EL (cell line): ENCODE measurements at regions not wholly inside any gene's neighbourhood (a gene's known extent, or its start where the extent isn't known, plus 50 kb on each side); places are given as distances from the start of the nearest gene placed in this dataset.
"Not testable (repeated sequence)": the region's sequence is repeated elsewhere in the genome, so short reads cannot be mapped to it uniquely, and the experiment has no call there.

Experiments
- DNase-seq: peaks from one replicate; pipeline ENCODE4 v3.0.0-alpha.2; 2016

DNA sequence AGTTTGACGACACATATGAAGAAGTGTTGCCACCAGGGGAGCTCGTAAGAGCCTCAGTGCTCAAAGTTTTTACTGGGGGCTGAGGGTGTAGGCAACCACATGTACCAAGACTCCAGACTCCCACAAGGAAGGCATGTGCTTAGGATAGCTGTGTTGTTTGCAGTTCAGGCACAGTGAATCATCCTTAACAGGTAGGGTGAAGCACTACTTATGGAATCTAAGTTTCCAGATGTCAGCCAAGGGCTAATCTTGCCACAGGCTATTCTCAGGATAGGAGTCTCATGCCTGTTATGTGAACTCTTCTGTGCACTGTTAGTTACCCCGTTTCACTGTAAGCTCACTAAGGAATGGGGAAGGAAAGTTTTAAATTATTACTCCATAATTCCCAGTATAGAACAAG, 202.6 kb downstream of the TMA16 start:
- DNase-seq = peak; percentile 83

DNA sequence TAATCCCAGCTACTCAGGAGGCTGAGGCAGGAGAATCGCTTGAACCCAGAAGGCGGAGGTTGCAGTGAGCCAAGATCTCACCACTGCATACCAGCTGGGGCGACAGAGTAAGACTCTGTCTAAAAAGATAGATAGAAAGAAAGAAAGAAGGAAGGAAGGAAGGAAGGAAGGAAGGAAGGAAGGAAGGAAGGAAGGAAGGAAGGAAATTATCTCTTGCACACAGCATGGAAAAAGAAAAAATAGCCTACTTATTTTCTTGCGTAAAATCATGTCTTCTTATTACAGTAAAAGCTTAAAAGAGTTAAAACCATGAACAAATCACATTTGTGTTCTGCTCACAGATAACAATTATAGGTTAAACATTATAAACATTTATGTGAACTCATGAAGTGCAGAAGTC, 205.9 kb downstream of the TMA16 start:
- not testable (repeated sequence) for DNase-seq

DNA sequence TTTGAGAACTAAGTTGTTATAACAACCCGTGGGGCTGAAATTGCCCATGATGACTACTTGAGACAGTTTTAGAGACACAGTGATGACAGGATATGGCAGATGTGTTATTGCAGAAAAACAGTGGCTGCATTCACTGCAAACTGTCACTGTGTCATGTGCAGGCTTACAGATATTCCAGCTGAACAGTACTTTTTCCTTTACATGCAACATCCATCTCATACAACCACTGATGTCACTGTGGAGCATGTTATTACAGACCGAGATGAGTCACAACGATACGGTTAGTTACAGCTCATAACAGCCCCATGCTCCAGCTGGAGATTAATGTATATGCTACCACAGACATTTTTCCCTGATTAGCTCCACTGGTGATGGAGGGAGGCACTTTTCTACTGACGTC, 207.4 kb downstream of the TMA16 start:
- peak; percentile 83 for DNase-seq

DNA sequence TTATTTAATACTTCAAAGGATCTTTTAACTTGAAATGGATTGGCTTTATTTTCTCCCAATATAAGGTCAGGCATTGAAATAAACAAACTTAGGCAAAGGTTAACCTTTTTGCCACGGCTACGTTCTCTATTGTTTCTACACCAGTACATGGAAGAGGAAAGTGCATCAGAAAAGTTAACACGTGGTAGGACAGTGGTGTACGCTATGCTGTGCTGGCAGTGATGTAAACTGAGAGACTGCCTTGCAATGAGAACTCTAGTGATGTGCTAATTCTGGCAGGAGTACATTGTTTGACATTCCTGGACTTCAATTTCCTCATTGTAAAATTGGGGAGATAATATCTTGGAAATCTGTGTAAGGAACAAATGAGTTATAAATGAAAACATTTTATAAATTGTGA, 208.2 kb downstream of the TMA16 start:
- DNase-seq = no peak

DNA sequence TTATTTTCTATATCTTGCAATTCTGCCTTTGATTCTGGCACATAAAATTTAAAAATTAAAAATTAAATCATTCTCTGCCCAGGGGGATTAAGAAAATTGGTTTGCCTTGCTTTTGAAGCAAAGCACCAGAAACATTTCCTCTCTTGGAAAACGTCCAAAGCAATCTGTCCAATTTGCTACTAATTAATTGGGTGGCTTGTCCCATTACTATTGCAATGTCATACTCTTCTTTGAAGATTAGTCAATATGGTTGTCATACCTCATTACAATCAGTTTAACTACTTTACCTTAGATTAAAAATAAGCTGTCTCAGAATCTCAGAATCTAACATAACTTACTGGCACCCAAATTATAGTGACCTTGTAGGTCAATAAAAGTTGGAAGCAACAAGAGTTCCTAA, 208.8 kb downstream of the TMA16 start:
- DNase-seq = no peak

DNA sequence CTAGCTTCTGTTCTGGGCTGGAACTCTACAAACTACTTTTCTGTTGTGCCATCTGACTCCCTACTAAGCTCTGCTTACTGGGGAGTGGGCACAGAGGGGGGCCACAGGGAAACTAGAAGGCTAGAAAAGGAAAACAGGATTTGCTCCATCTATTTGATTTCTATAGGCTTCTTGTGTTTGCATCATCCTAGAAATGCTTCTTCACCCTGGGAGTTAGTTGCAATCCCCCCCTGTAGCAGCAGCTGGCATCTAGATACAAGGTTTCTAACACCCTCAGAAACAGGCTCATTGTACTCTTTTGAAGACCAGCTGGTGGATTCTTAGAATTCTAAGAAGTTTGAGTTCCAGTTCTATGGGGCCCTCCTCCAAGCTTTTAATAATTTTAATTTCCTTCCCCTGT, 213.4 kb downstream of the TMA16 start:
- DNase-seq = no peak

GRCh38 chr4:163709601-163710000, 215.1 kb downstream of the TMA16 start:
- no peak for DNase-seq

GRCh38 chr4:163710158-163710557, 215.7 kb downstream of the TMA16 start:
- DNase-seq = no peak

DNA sequence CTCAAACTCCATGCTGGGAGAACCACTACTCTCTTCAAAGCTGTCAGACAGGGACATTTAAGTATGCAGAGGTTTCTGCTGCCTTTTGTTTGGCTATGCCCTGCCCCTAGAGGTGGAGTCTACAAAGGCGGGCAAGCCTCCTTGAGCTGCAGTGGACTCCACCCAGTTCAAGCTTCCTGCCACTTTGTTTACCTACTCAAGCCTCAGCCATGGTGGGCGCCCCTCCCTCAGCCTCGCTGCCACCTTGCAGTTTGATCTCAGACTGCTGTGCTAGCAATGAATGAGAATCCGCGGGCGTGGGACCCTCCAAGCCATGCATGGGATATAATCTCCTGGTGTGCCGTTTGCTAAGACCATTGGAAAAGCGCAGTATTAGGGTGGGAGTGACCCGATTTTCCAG, 230.0 kb downstream of the TMA16 start:
- DNase-seq = not testable (repeated sequence)

DNA sequence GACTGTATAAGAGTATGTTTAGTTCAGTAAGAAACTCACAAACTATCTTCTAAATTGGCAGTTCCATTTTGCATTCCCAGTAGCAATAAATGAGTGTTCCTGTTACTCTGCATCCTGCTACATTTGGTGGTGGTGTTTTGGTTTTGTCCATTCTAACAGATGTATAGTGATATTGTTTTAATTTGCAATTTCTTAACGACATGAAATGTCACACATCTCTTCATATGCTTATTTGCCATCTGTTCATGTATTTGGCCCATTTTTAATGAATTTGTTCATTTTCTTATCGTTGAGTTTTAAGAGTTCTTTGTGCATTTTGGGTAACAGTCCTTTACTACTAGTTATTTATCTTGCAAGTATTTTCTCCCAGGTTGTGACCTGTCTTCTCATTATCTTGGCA, 232.2 kb downstream of the TMA16 start:
- DNase-seq = no peak

- DNase-seq = no peak
Measured at GRCh38 chr4:163731071-163731470, 236.6 kb downstream of the TMA16 start.

DNA sequence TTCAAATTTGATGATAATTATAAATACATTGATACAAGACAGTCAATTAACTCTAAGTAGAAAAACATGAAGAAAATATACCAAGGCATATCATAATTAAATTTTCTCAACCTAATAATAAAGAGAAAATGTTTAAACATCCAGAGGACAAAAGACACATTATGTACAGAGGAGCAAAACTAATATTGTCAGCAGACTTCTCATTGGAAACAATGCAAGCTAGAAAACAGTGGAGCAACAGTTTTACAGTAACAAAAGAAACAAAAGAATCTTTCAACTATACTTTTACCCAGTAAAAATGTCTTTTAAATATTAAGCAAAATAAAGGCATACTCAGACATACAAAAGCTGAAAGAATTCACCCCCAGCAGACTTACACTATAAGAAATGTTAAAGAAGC, 238.0 kb downstream of the TMA16 start:
- no peak for DNase-seq

DNA sequence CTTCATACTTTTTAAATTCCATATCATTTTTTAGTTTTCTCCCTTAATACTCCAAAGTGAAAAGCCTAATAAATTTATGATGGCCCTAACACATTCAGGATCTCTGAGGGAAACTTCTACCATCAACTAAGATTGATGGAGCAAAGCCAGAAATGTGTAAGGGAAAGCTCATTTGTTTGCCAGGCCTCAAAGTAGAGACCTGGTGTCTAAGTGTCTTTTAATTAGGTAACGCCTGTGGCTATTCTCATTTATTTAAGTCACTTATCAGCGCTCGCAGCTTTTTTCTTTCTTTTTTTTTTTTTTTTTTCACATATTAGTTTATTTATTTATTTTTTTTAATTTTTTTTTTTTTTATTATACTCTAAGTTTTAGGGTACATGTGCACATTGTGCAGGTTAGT, 242.4 kb downstream of the TMA16 start:
- no peak for DNase-seq

DNA sequence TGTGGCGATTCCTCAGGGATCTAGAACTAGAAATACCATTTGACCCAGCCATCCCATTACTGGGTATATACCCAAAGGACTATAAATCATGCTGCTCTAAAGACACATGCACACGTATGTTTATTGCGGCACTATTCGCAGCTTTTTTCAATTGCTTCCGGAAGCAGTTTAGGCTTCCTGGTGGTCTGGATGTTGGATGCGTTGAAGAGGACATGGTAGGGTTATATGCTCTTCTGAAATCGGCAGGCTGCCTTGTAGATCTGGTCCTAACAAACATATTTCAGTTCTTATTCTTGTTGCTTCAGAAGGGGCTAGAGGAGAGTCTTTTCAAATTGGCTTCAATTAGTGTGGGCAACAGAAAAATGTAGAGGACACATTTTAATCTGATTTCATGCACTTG, 243.4 kb downstream of the TMA16 start:
- DNase-seq = not testable (repeated sequence)

DNA sequence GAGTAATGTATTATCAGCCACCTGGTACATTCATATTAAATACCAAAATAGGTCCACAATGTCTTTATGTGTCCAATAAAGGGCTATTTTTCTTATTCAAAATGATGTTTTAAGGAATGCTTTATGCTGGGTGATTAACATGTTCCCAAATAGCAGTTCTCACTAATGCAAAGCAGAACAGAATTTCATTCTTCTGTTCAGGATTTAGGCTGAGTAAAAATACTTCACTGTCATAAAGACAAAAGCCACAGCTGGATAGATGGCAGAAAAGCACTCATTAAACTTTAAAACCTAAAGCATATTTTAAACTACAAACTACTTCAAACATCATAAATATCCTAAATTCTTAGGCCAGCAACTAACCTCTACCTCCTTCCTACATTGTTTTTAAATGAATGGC, 244.0 kb downstream of the TMA16 start:
- no peak for DNase-seq

GRCh38 chr4:163744861-163745260, 250.4 kb downstream of the TMA16 start:
- no peak for DNase-seq

GRCh38 chr4:163747293-163747692, 252.8 kb downstream of the TMA16 start:
- no peak for DNase-seq

DNA sequence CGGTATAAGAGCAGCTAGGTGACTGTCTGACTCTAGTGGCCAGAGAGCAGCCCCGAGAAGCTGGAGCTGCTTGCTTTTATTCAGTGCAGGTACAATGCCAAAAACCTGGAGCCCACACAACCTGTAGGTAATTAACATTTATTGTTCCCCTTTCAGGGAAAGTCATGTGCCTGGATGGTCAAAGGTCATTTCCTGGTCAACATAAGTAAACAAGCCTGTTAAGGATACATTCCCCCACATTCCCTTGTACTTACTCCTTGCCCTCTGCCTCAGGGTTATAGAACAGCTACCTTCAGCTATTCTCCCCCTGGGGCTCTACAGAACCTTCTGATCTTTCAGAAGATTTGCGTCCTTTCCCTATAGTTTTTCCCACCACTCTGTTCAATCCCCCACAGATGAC, 253.4 kb downstream of the TMA16 start:
- DNase-seq = peak; percentile 21

DNA sequence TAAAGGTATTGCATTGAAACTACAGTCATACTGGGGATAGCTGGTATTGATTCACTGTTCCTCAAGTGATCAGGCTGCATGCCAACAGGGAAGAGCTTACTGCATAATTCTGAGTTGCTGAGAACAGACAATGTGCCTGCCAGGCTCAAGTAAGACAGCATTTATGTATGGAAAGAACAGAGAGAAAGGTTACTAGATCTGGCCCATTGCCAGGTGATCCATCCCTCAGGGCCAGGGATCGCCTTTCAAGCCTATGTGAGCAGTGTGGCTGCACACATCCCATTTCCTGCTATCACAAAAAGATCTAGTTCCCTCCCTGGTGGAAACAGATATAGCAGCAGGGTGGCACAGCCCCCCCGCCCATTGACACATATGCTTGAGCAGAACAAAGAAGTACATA, 254.0 kb downstream of the TMA16 start:
- DNase-seq = peak; percentile 53

GRCh38 chr4:163755013-163755412, 260.5 kb downstream of the TMA16 start:
- DNase-seq = peak; percentile 51

- DNase-seq = no peak
Measured at GRCh38 chr4:163757219-163757618, 262.7 kb downstream of the TMA16 start.

- DNase-seq = no peak
Measured at GRCh38 chr4:163758032-163758431, 263.5 kb downstream of the TMA16 start.

GRCh38 chr4:163762741-163763140, 268.3 kb downstream of the TMA16 start:
- no peak for DNase-seq

DNA sequence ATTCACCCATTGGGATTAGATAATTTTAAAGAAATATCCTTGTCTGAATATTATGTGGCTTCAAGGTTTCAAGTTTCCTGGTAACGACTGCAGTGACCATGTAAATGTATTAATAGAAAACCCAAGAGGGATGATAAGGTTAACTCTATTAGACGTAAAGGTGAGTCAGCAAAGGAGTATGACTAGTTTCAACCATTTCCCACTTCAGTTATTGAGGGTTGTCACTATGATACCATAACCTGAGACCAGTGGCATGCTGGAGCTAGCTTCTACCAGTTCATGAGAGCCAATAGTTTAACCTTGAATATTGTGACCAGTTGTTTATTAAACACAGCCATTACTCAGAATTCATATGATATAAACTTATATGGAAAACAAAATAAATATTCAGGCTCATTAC, 270.1 kb downstream of the TMA16 start:
- DNase-seq = no peak

- no peak for DNase-seq
Measured at GRCh38 chr4:163768014-163768413, 273.5 kb downstream of the TMA16 start.

DNA sequence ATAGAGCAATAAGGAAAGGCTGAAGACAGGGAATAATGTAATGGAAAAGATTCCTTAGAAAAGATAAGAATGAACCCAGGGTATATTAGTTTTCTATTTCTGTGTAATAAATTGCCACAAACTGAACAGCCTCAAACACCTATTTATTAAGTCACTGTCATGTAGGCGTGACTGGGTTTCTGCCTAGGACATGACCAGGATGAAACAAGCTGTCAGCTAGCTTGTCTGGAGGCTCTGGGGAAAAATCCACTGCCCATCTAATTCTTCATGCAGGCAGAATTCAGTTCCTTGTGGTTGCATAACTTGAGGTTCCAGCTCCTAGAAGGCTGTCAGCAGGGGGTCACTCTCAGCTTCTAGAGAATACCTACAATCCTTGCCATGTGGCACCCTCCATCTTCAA, 277.7 kb downstream of the TMA16 start:
- no peak for DNase-seq
